Gastroesophageal sphincter (tissue), 3 donors: ENCODE measurements at regions not wholly inside any gene's neighbourhood (a gene's known extent, or its start where the extent isn't known, plus 50 kb on each side); places are given as distances from the start of the nearest gene placed in this dataset.

Experiments used
- POLR2A ChIP-seq, 2 donors: fragments of 450-650 bp; IDR thresholded peaks; one replicate each; pipeline ENCODE4 v1.6.1; 2017; ENCODE audit warnings: antibody characterized with exemption in 2 of 2, mild to moderate bottlenecking in 2 of 2, moderate library complexity in 1 of 2
- POLR2AphosphoS5 ChIP-seq: sonication (generic); formaldehyde crosslinking; IDR thresholded peaks from one replicate; pipeline ENCODE4 v1.6.1; 2017; ENCODE audit warnings: antibody characterized with exemption
- TF ChIP-seq, protein P1 (sequence below), 4 experiments: fragments of 200-600 bp in 2 of 4; fragments of 450-650 bp in 2 of 4; sonication (generic) in 1 of 4; IDR thresholded peaks; one replicate each; pipeline ENCODE4 v1.5.1; 2017 to 2019; ENCODE audit warnings: antibody characterized with exemption in 4 of 4, mild to moderate bottlenecking in 2 of 4, moderate library complexity in 2 of 4

DNA sequence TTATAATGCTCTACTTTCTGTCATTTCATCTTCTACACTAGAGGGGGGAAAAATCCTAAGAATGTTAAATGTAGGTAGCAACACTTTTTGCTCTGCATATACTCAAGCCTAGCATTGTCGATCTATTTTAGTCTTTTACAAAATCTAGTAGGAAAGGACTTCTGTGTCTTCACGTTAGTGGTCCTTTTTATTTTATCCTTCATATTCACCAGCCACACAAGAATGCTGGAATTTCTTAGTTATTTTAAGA lies 253.0 kb upstream of the FLRT2 start:
- TF ChIP-seq, protein P1, sequence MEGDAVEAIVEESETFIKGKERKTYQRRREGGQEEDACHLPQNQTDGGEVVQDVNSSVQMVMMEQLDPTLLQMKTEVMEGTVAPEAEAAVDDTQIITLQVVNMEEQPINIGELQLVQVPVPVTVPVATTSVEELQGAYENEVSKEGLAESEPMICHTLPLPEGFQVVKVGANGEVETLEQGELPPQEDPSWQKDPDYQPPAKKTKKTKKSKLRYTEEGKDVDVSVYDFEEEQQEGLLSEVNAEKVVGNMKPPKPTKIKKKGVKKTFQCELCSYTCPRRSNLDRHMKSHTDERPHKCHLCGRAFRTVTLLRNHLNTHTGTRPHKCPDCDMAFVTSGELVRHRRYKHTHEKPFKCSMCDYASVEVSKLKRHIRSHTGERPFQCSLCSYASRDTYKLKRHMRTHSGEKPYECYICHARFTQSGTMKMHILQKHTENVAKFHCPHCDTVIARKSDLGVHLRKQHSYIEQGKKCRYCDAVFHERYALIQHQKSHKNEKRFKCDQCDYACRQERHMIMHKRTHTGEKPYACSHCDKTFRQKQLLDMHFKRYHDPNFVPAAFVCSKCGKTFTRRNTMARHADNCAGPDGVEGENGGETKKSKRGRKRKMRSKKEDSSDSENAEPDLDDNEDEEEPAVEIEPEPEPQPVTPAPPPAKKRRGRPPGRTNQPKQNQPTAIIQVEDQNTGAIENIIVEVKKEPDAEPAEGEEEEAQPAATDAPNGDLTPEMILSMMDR (IDR thresholded peaks at IDR 0.05) = no peak
- TF ChIP-seq POLR2A (IDR thresholded peaks at IDR 0.05) = no peak
- no peak for TF ChIP-seq POLR2AphosphoS5
